GM12878 (cell line): ENCODE measurements at regions not wholly inside any gene's neighbourhood (a gene's known extent, or its start where the extent isn't known, plus 50 kb on each side); places are given as distances from the start of the nearest gene placed in this dataset.

ENCODE experiments used
- ATAC-seq: fragments of 200-7000 bp; cut with Tn5 transposase; 3 replicates; pipeline ENCODE4 v1.9.1; 2020; ENCODE audit warnings: mild to moderate bottlenecking, moderate library complexity
- BruUV-seq: library from RNA; stranded (reverse); fragments of 400-500 nt; replicated peaks from 2 replicates; lab custom pipeline; 2021; lab: Mats Ljungman, UMichigan
- CTCF ChIA-PET: fragments of 300-600 bp; sonication (Branson Sonifier 250); formaldehyde crosslinking; extraction: SDS; loops from one replicate; lab custom pipeline; 2021; ENCODE audit warnings: inconsistent platforms; lab: Yijun Ruan, JAX
- POLR2A ChIA-PET: fragments of 350-600 bp; formaldehyde crosslinking; extraction: SDS; loops from one replicate; lab custom pipeline; 2021; ENCODE audit warnings: inconsistent platforms; lab: Charles Lee
- RAD21 ChIA-PET: fragments of 300-600 bp; sonication (Branson Sonifier 250); formaldehyde crosslinking; loops from one replicate; lab custom pipeline; 2023; ENCODE audit warnings: antibody characterized with exemption; ENCODE audit not compliant: unreplicated experiment; lab: Charles Lee
- SMC1A ChIA-PET: fragments of 300-600 bp; sonication (Branson Sonifier 250); formaldehyde crosslinking; loops from one replicate; lab custom pipeline; 2023; ENCODE audit not compliant: unreplicated experiment, uncharacterized antibody; lab: Charles Lee
- DNase-seq: peaks from one replicate; pipeline ENCODE4 v3.0.0-alpha.2; 2011; ENCODE audit warnings: low read depth, low spot score
- FAIRE-seq: peaks from 3 replicates; lab custom pipeline; 2011; peaks lifted over from hg19 to GRCh38; lab: Jason Lieb, UNC
- H2AFZ ChIP-seq: 2 replicates; pipeline ENCODE4 v1.6.0; 2011; ENCODE audit warnings: low read depth, low read length, control low read depth; ENCODE audit not compliant: control insufficient read depth
- H3K27ac ChIP-seq: 2 replicates; pipeline ENCODE4 v1.5.1; 2011; ENCODE audit warnings: control low read depth; ENCODE audit not compliant: control insufficient read depth, insufficient read depth
- H3K27me3 ChIP-seq, 2 experiments: replicated peaks in 1 of 2; 2 replicates each; pipeline versions ENCODE4 v1.6.0 to v1.6.1; 2011; ENCODE audit warnings: low read length in 1 of 2; ENCODE audit not compliant: control insufficient read depth in 2 of 2, insufficient read depth in 2 of 2
- H3K36me3 ChIP-seq, 2 experiments: 2 replicates each; pipeline ENCODE4 v1.5.1; 2011; ENCODE audit warnings: low read length in 1 of 2; ENCODE audit not compliant: control insufficient read depth in 2 of 2, insufficient read depth in 2 of 2
- H3K4me1 ChIP-seq: 2 replicates; pipeline ENCODE4 v1.6.1; 2011; ENCODE audit warnings: mild to moderate bottlenecking, low read length, moderate library complexity, mixed read lengths; ENCODE audit not compliant: control insufficient read depth, insufficient read depth
- H3K4me2 ChIP-seq: 2 replicates; pipeline ENCODE4 v1.6.0; 2011; ENCODE audit warnings: control low read depth; ENCODE audit not compliant: control insufficient read depth, insufficient read depth
- H3K4me3 ChIP-seq: fragments of 200-600 bp; sonication (generic); 2 replicates; pipeline ENCODE4 v1.5.1; 2016
- H3K79me2 ChIP-seq: 2 replicates; pipeline ENCODE4 v1.6.0; 2011; ENCODE audit warnings: low read length; ENCODE audit not compliant: control insufficient read depth, insufficient read depth
- H3K9ac ChIP-seq: 2 replicates; pipeline ENCODE4 v1.8.0; 2011; ENCODE audit warnings: low read length, control low read depth, mixed read lengths; ENCODE audit not compliant: control insufficient read depth, insufficient read depth
- H3K9me3 ChIP-seq: replicated peaks from 3 replicates; pipeline ENCODE4 v1.5.1; 2011; ENCODE audit warnings: mild to moderate bottlenecking, low read length; ENCODE audit not compliant: control insufficient read depth, insufficient read depth
- H4K20me1 ChIP-seq: 2 replicates; pipeline ENCODE4 v1.6.0; 2011; ENCODE audit not compliant: control insufficient read depth, insufficient read depth
- BACH1 ChIP-seq: fragments of 450-650 bp; IDR thresholded peaks from 2 replicates; pipeline ENCODE4 v1.6.1; 2017; ENCODE audit warnings: mild to moderate bottlenecking, borderline replicate concordance
- CBFB ChIP-seq: IDR thresholded peaks from 2 replicates; pipeline ENCODE4 v1.6.1; 2016; ENCODE audit warnings: antibody characterized with exemption, low read depth
- KLF5 ChIP-seq: fragments of 450-650 bp; IDR thresholded peaks from 2 replicates; pipeline ENCODE4 v1.6.1; 2014; ENCODE audit warnings: mild to moderate bottlenecking; ENCODE audit not compliant: partially characterized antibody
- NFXL1 ChIP-seq: fragments of 450-650 bp; IDR thresholded peaks from 2 replicates; pipeline ENCODE4 v1.6.1; 2017; ENCODE audit warnings: antibody characterized with exemption, mild to moderate bottlenecking, borderline replicate concordance
- NFYA ChIP-seq: IDR thresholded peaks from 2 replicates; pipeline ENCODE4 v1.6.1; 2011; ENCODE audit warnings: low read depth, mild to moderate bottlenecking, low read length, improper control_type of control experiment, borderline replicate concordance
- RB1 ChIP-seq: fragments of 450-650 bp; formaldehyde crosslinking; IDR thresholded peaks from 2 replicates; pipeline ENCODE4 v1.6.1; 2017; ENCODE audit warnings: mild to moderate bottlenecking, borderline replicate concordance
- SIN3A ChIP-seq: IDR thresholded peaks from 2 replicates; pipeline ENCODE4 v1.6.1; 2012; ENCODE audit warnings: low read depth, low read length, improper control_type of control experiment
- WGBS: methylation state at CpG from one replicate; pipeline ENCODE4 v1.1.6; 2016; ENCODE audit warnings: low lambda C conversion rate; ENCODE audit not compliant: insufficient replicate concordance, insufficient coverage; ENCODE audit errors: missing lambda C conversion rate; 5-methylcytosine and 5-hydroxymethylcytosine counted together
- in situ Hi-C: fragments of 300-500 bp; cut with MboI; formaldehyde crosslinking; loops from 9 replicates; pipeline ENCODE4 v1.14.3; 2018; ENCODE audit warnings: mixed read lengths
- intact Hi-C: fragments of 100-400 bp; cut with micrococcal nuclease; formaldehyde crosslinking; loops from one replicate; pipeline ENCODE4 v1.14.2; 2022; ENCODE audit not compliant: unreplicated experiment
- TF ChIP-seq, protein P1 (sequence below): fragments of 450-650 bp; formaldehyde crosslinking; IDR thresholded peaks from 2 replicates; pipeline ENCODE4 v1.4.0; 2020; ENCODE audit warnings: mild to moderate bottlenecking, moderate library complexity
- TF ChIP-seq, protein P2 (sequence below): IDR thresholded peaks from 2 replicates; pipeline ENCODE4 v1.6.1; 2012; ENCODE audit warnings: improper control_type of control experiment, low read depth, low read length; ENCODE audit not compliant: insufficient replicate concordance
- TF ChIP-seq, protein P3 (sequence below): IDR thresholded peaks from 2 replicates; pipeline ENCODE4 v1.6.1; 2011; ENCODE audit warnings: mild to moderate bottlenecking, low read depth, low read length, moderate library complexity; ENCODE audit not compliant: insufficient replicate concordance
- TF ChIP-seq, protein P4 (sequence below): IDR thresholded peaks from 2 replicates; pipeline ENCODE4 v1.6.1; 2012; ENCODE audit warnings: low read depth, low read length, improper control_type of control experiment

DNA sequence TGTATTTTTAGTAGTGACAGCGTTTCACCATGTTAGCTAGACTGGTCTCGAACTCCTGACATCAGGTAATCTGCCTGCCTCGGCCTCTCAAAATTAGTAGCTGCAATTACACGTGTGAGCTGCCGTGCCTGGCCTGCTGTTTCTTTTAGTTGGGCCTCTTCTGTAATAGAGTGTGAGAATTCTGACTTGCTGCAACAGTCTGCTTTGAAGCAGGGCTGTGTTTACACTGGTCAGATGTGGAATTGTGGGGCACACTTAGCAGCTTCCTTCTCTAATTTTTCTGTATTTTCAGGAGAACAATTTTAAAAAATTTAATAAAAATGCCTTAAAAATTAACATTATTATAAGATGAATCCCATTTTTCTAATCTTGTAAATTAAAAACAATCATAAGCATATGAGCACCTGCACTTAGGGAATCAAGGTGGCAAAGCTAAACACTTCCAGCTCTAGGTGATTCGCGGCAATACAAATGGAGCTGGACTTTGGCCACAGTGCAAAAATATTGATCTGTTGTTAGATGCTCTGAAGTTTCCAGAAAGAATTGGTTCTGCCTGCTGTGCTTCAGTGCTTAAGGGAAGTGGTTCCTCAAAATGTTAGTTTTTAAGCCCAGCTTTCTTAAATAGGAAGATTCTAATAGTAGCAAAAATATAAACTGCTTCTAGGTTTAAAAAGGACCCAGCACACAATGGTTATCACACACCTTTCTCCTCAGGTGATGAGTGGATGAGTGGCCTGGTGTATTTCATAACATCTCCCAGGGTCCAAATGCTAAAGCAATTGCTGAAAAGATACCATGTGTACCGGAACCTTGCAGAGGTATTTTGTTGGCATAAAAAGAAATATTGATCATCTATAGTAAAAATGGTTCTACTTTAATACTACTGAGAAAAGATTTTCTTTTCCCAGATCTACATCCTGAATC is 63.5 kb upstream of the ATRNL1 start:
- WGBS: 51% methylated on average over 8 of the region's 8 CpGs
- no peak overlapping the region for H2AFZ ChIP-seq
- H3K27me3 ChIP-seq: no peaks in the 10 kb centered on the region
- no peak for DNase-seq
- intact Hi-C loops: no loop called here
- H4K20me1 ChIP-seq: no peaks in the 10 kb centered on the region
- no peak overlapping the region for H3K4me2 ChIP-seq
- CTCF ChIA-PET: interaction anchor here (1.4 kb wide), 1 partner anchor 9 kb away, joined by 3 read pairs; no protein-coding TSS in a partner anchor
- no peak overlapping the region for H3K9ac ChIP-seq
- no peaks in the 10 kb centered on the region for H3K9me3 ChIP-seq
- no peak overlapping the region for H3K4me3 ChIP-seq
- no peak for ATAC-seq
- FAIRE-seq: no peak
- H3K4me1 ChIP-seq: no peaks in the 10 kb centered on the region
- H3K79me2 ChIP-seq: no peaks in the 10 kb centered on the region
- BruUV-seq: no TSS peak
- RAD21 ChIA-PET: no interaction called here
- in situ Hi-C loops: no loop called here
- POLR2A ChIA-PET: no interaction called here
- H3K36me3 ChIP-seq: no peaks in the 10 kb centered on the region
- SMC1A ChIA-PET: interaction anchor here (0.6 to 1.1 kb wide), 2 partner anchors 11 to 28 kb away, joined by 3 to 4 read pairs; no protein-coding TSS in a partner anchor
- H3K27ac ChIP-seq: no peak overlapping the region
- TF ChIP-seq NFYA: no peak
- TF ChIP-seq, protein P1, sequence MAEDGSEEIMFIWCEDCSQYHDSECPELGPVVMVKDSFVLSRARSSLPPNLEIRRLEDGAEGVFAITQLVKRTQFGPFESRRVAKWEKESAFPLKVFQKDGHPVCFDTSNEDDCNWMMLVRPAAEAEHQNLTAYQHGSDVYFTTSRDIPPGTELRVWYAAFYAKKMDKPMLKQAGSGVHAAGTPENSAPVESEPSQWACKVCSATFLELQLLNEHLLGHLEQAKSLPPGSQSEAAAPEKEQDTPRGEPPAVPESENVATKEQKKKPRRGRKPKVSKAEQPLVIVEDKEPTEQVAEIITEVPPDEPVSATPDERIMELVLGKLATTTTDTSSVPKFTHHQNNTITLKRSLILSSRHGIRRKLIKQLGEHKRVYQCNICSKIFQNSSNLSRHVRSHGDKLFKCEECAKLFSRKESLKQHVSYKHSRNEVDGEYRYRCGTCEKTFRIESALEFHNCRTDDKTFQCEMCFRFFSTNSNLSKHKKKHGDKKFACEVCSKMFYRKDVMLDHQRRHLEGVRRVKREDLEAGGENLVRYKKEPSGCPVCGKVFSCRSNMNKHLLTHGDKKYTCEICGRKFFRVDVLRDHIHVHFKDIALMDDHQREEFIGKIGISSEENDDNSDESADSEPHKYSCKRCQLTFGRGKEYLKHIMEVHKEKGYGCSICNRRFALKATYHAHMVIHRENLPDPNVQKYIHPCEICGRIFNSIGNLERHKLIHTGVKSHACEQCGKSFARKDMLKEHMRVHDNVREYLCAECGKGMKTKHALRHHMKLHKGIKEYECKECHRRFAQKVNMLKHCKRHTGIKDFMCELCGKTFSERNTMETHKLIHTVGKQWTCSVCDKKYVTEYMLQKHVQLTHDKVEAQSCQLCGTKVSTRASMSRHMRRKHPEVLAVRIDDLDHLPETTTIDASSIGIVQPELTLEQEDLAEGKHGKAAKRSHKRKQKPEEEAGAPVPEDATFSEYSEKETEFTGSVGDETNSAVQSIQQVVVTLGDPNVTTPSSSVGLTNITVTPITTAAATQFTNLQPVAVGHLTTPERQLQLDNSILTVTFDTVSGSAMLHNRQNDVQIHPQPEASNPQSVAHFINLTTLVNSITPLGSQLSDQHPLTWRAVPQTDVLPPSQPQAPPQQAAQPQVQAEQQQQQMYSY (CRISPR knock-in tag): no peak
- TF ChIP-seq NFXL1: no peak
- TF ChIP-seq, protein P2, sequence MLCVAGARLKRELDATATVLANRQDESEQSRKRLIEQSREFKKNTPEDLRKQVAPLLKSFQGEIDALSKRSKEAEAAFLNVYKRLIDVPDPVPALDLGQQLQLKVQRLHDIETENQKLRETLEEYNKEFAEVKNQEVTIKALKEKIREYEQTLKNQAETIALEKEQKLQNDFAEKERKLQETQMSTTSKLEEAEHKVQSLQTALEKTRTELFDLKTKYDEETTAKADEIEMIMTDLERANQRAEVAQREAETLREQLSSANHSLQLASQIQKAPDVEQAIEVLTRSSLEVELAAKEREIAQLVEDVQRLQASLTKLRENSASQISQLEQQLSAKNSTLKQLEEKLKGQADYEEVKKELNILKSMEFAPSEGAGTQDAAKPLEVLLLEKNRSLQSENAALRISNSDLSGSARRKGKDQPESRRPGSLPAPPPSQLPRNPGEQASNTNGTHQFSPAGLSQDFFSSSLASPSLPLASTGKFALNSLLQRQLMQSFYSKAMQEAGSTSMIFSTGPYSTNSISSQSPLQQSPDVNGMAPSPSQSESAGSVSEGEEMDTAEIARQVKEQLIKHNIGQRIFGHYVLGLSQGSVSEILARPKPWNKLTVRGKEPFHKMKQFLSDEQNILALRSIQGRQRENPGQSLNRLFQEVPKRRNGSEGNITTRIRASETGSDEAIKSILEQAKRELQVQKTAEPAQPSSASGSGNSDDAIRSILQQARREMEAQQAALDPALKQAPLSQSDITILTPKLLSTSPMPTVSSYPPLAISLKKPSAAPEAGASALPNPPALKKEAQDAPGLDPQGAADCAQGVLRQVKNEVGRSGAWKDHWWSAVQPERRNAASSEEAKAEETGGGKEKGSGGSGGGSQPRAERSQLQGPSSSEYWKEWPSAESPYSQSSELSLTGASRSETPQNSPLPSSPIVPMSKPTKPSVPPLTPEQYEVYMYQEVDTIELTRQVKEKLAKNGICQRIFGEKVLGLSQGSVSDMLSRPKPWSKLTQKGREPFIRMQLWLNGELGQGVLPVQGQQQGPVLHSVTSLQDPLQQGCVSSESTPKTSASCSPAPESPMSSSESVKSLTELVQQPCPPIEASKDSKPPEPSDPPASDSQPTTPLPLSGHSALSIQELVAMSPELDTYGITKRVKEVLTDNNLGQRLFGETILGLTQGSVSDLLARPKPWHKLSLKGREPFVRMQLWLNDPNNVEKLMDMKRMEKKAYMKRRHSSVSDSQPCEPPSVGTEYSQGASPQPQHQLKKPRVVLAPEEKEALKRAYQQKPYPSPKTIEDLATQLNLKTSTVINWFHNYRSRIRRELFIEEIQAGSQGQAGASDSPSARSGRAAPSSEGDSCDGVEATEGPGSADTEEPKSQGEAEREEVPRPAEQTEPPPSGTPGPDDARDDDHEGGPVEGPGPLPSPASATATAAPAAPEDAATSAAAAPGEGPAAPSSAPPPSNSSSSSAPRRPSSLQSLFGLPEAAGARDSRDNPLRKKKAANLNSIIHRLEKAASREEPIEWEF: no peak
- TF ChIP-seq CBFB: no peak
- no peak for TF ChIP-seq RB1
- TF ChIP-seq, protein P3, sequence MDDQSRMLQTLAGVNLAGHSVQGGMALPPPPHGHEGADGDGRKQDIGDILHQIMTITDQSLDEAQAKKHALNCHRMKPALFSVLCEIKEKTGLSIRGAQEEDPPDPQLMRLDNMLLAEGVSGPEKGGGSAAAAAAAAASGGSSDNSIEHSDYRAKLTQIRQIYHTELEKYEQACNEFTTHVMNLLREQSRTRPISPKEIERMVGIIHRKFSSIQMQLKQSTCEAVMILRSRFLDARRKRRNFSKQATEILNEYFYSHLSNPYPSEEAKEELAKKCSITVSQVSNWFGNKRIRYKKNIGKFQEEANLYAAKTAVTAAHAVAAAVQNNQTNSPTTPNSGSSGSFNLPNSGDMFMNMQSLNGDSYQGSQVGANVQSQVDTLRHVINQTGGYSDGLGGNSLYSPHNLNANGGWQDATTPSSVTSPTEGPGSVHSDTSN: no peak
- TF ChIP-seq KLF5: no peak
- no peak for TF ChIP-seq BACH1
- TF ChIP-seq, protein P4, sequence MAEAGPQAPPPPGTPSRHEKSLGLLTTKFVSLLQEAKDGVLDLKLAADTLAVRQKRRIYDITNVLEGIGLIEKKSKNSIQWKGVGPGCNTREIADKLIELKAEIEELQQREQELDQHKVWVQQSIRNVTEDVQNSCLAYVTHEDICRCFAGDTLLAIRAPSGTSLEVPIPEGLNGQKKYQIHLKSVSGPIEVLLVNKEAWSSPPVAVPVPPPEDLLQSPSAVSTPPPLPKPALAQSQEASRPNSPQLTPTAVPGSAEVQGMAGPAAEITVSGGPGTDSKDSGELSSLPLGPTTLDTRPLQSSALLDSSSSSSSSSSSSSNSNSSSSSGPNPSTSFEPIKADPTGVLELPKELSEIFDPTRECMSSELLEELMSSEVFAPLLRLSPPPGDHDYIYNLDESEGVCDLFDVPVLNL: no peak
- no peak for TF ChIP-seq SIN3A
